HCT116 (cell line): ENCODE measurements at regions not wholly inside any gene's neighbourhood (a gene's known extent, or its start where the extent isn't known, plus 50 kb on each side); places are given as distances from the start of the nearest gene placed in this dataset.

Experiments
- ATAC-seq: fragments of 200-7000 bp; cut with Tn5 transposase; 2 replicates; pipeline ENCODE4 v1.9.1; 2020; ENCODE audit warnings: mild to moderate bottlenecking, moderate library complexity
- BruUV-seq: library from RNA; stranded (reverse); fragments of 400-500 nt; replicated peaks from 2 replicates; lab custom pipeline; 2021; lab: Mats Ljungman, UMichigan
- CTCF ChIA-PET: fragments of 300-600 bp; sonication (Branson Sonifier 250); formaldehyde crosslinking; loops from one replicate; lab custom pipeline; 2021; ENCODE audit warnings: antibody characterized with exemption; lab: Charles Lee
- POLR2A ChIA-PET: fragments of 300-600, 350-600 bp; sonication (Branson Sonifier 250); formaldehyde crosslinking; loops from one replicate; lab custom pipeline; 2021; ENCODE audit warnings: antibody characterized with exemption; lab: Charles Lee
- RAD21 ChIA-PET, 2 experiments: fragments of 300-600 bp; sonication (Branson Sonifier 250); formaldehyde crosslinking; loops; one replicate each; lab custom pipeline; 2023; ENCODE audit warnings: low total read pairs in 2 of 2; ENCODE audit not compliant: uncharacterized antibody in 2 of 2, unreplicated experiment in 2 of 2, low non-redundant PET in 1 of 2; lab: Charles Lee
- DNase-seq: peaks from one replicate; pipeline ENCODE4 v3.0.0-alpha.2; 2010; ENCODE audit warnings: low read depth, low spot score
- H2AFZ ChIP-seq: fragments of 200-600 bp; shearing (Covaris generic), sonication (generic); 2 replicates; pipeline ENCODE4 v1.6.1; 2017; ENCODE audit warnings: low read depth, mixed run types, mixed read lengths, antibody characterized with exemption, low read length; ENCODE audit not compliant: poor library complexity, severe bottlenecking
- H3K27ac ChIP-seq: 2 replicates; pipeline ENCODE4 v1.5.1; 2012; ENCODE audit warnings: low read depth, low read length
- H3K27me3 ChIP-seq: fragments of 200-600 bp; sonication (generic); 2 replicates; pipeline ENCODE4 v1.6.1; 2016; ENCODE audit warnings: mixed run types, low read length, mixed read lengths; ENCODE audit not compliant: insufficient read depth
- H3K36me3 ChIP-seq, 2 experiments: fragments of 200-500 bp in 1 of 2; fragments of 200-600 bp in 1 of 2; sonication (Bioruptor generic) in 1 of 2; sonication (generic) in 1 of 2; 2 replicates each; pipeline versions ENCODE4 v1.5.1 to v1.6.1; 2014 to 2016; ENCODE audit warnings: low read length in 2 of 2, inconsistent platforms in 1 of 2, mixed read lengths in 1 of 2, mixed run types in 1 of 2; ENCODE audit not compliant: insufficient read depth in 2 of 2, control insufficient read depth in 1 of 2
- H3K4me1 ChIP-seq, 2 experiments: fragments of 200-600 bp in 1 of 2; sonication (generic) in 1 of 2; 2 replicates each; pipeline versions ENCODE4 v1.5.1 to v1.6.1; 2012 to 2017; ENCODE audit warnings: low read length in 2 of 2, inconsistent platforms in 1 of 2, mild to moderate bottlenecking in 1 of 2, mixed read lengths in 1 of 2, mixed run types in 1 of 2, moderate library complexity in 1 of 2; ENCODE audit not compliant: insufficient read depth in 2 of 2, control insufficient read depth in 1 of 2
- H3K4me2 ChIP-seq: fragments of 200-600 bp; sonication (generic); 2 replicates; pipeline ENCODE4 v1.6.1; 2017; ENCODE audit warnings: mixed run types, low read length, mixed read lengths
- H3K4me3 ChIP-seq, 2 experiments: fragments of 200-600 bp in 1 of 2; sonication (generic) in 1 of 2; replicated peaks in 1 of 2; 2 replicates each; pipeline ENCODE4 v1.5.1; 2011 to 2016; ENCODE audit warnings: low read length in 2 of 2, control low read depth in 1 of 2, low read depth in 1 of 2, mild to moderate bottlenecking in 1 of 2, mixed read lengths in 1 of 2, mixed run types in 1 of 2
- H3K79me2 ChIP-seq: fragments of 200-600 bp; sonication (generic); 2 replicates; pipeline ENCODE4 v1.6.1; 2017; ENCODE audit warnings: mild to moderate bottlenecking, mixed run types, low read length, moderate library complexity, mixed read lengths; ENCODE audit not compliant: insufficient read depth
- H3K9ac ChIP-seq: fragments of 200-600 bp; sonication (generic); 2 replicates; pipeline ENCODE4 v1.6.1; 2016; ENCODE audit warnings: low read length, mixed read lengths
- H3K9me2 ChIP-seq: fragments of 200-600 bp; sonication (generic), shearing (Covaris generic); 2 replicates; pipeline ENCODE4 v1.6.1; 2017; ENCODE audit warnings: mixed run types, mild to moderate bottlenecking, moderate library complexity; ENCODE audit not compliant: insufficient read depth
- H3K9me3 ChIP-seq, 2 experiments: fragments of 200-500 bp in 1 of 2; fragments of 200-600 bp in 1 of 2; sonication (Bioruptor generic) in 1 of 2; sonication (generic) in 1 of 2; 2 replicates each; pipeline ENCODE4 v1.6.1; 2014 to 2017; ENCODE audit warnings: low read length in 2 of 2, mixed read lengths in 2 of 2, inconsistent platforms in 1 of 2, low read depth in 1 of 2, mild to moderate bottlenecking in 1 of 2, mixed run types in 1 of 2, moderate library complexity in 1 of 2; ENCODE audit not compliant: control insufficient read depth in 1 of 2, insufficient read depth in 1 of 2
- H4K20me1 ChIP-seq: fragments of 200-600 bp; sonication (generic), shearing (Covaris generic); 2 replicates; pipeline ENCODE4 v1.6.1; 2017; ENCODE audit warnings: mixed run types, mild to moderate bottlenecking, moderate library complexity; ENCODE audit not compliant: insufficient read depth
- CBX3 ChIP-seq: IDR thresholded peaks from 2 replicates; pipeline ENCODE4 v1.6.1; 2012; ENCODE audit warnings: low read depth
- CEBPB ChIP-seq: IDR thresholded peaks from 2 replicates; pipeline ENCODE4 v1.6.1; 2012; ENCODE audit warnings: low read depth
- EGR1 ChIP-seq: IDR thresholded peaks from 2 replicates; pipeline ENCODE4 v1.6.1; 2012; ENCODE audit warnings: low read depth
- EZH2phosphoT487 ChIP-seq: fragments of 200-600 bp; IDR thresholded peaks from 2 replicates; pipeline ENCODE4 v1.6.1; 2018; ENCODE audit warnings: antibody characterized with exemption, borderline replicate concordance
- FOSL1 ChIP-seq: IDR thresholded peaks from 2 replicates; pipeline ENCODE4 v1.6.1; 2012; ENCODE audit warnings: low read depth
- JUND ChIP-seq: IDR thresholded peaks from 2 replicates; pipeline ENCODE4 v1.6.1; 2012
- POLR2A ChIP-seq: IDR thresholded peaks from 2 replicates; pipeline ENCODE4 v1.7.0; 2011; ENCODE audit warnings: borderline replicate concordance; ENCODE audit not compliant: insufficient read depth, insufficient read length; ENCODE audit errors: extremely low read depth
- TCF7L2 ChIP-seq: IDR thresholded peaks from 2 replicates; pipeline ENCODE4 v1.7.0; 2011; ENCODE audit warnings: borderline replicate concordance, inconsistent platforms; ENCODE audit not compliant: insufficient read depth, insufficient read length; ENCODE audit errors: extremely low read depth
- ZFX ChIP-seq: fragments of 450-650 bp; IDR thresholded peaks from 2 replicates; pipeline ENCODE4 v1.6.1; 2017
- ZNF274 ChIP-seq: fragments of 200-500 bp; sonication (Bioruptor generic); IDR thresholded peaks from 2 replicates; pipeline ENCODE4 v1.6.1; 2014; ENCODE audit warnings: mild to moderate bottlenecking, low read depth, low read length, inconsistent platforms
- intact Hi-C: fragments of 100-400 bp; cut with micrococcal nuclease; formaldehyde crosslinking; loops from 2 replicates; pipeline ENCODE4 v1.10.0; 2022
- TF ChIP-seq, protein P1 (sequence below): IDR thresholded peaks from 2 replicates; pipeline ENCODE4 v1.6.1; 2012

DNA sequence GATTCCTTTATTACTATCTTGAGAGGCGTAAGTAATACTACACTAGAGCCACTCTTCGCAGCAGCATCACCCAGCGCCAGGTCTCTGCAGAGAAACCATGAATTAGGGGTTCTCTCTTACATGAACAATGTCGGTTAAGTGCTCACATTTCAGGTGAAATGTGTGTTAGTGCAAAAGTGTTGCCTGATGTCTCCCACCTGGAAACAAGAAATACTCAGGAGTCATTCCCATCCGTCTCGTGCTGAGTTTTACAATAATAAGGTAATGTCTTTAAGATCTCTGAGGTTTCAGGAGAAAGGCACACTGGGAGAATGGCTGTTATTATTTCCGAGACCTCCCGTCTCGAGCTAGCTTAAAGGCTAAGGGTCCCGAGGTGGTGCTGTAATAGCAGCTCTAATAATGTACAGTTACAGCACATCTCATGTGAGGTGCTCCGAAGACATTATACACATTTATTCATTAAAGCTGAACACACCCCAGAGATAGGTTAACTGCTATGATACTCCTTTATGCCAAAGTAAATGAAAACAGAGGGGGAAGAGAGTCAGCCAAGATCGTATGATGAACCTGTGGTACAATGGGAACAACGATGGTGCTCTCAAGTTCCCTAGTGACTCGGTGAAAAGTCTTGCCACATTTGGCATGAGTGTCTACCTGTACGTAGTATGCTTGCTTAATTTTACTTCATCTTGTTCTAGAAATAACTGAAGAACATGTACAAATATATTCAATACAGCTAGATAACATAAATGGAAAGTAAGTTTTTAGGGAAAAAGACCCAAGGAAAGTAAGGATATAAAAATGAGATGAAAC is 458.3 kb upstream of the CITED2 start:
- ChIA-PET CTCF (no interaction called here), POLR2A (no interaction called here), RAD21 (no interaction called here)
- Histone ChIP-seq H4K20me1 (no peaks in the 10 kb centered on the region), H3K9ac (no peak overlapping the region), H3K4me2 (no peak overlapping the region), H3K9me2 (no peaks in the 10 kb centered on the region), H3K27me3 (no peaks in the 10 kb centered on the region), H3K79me2 (no peaks in the 10 kb centered on the region), H2AFZ (no peak overlapping the region), H3K9me3 (no peaks in the 10 kb centered on the region), H3K27ac (no peak overlapping the region), H3K4me1 (no peaks in the 10 kb centered on the region), H3K4me3 (no peak overlapping the region), H3K36me3 (no peaks in the 10 kb centered on the region)
- ATAC-seq (no peak), DNase-seq (no peak)
- no TSS peak for BruUV-seq
- intact Hi-C loops = no loop called here
- TF ChIP-seq TCF7L2 = no peak
- no peak for TF ChIP-seq POLR2A
- no peak for TF ChIP-seq JUND
- no peak for TF ChIP-seq EZH2phosphoT487
- TF ChIP-seq EGR1 = no peak
- TF ChIP-seq, protein P1, sequence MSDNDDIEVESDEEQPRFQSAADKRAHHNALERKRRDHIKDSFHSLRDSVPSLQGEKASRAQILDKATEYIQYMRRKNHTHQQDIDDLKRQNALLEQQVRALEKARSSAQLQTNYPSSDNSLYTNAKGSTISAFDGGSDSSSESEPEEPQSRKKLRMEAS = no peak
- no peak for TF ChIP-seq ZNF274
- TF ChIP-seq ZFX = no peak
- no peak for TF ChIP-seq FOSL1
- TF ChIP-seq CEBPB = no peak

DNA sequence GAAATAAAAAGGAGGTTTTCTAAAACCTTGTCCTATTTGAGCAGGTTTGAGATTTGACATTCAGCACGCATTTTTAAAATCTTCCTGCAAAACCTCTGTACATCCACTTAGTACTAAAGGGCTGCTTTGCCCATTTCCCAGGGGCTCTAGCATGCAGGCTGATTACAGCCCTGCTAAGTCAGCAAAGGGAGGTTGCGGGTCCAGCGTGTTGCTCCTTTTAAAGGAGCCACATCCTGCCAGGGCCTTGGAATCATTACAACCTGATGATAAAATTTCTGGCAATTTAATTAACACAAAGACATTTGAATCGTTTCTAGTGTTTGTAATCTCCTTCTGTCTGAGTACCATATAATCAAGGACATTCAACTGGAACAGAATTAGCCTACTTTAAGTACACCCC is 455.1 kb upstream of the CITED2 start:
- Histone ChIP-seq H3K4me3 (no peak overlapping the region), H3K4me1 (no peaks in the 10 kb centered on the region), H3K79me2 (no peaks in the 10 kb centered on the region), H3K9ac (no peak overlapping the region), H3K36me3 (no peaks in the 10 kb centered on the region), H3K9me3 (no peaks in the 10 kb centered on the region), H3K27ac (no peak overlapping the region), H3K27me3 (no peaks in the 10 kb centered on the region), H2AFZ (no peak overlapping the region), H3K9me2 (no peaks in the 10 kb centered on the region; the same call in 1 of the 2 replicates), H4K20me1 (no peaks in the 10 kb centered on the region)
- intact Hi-C loops = no loop called here
- DNase-seq (no peak), ATAC-seq (no peak)
- ChIA-PET POLR2A (no interaction called here), RAD21 (no interaction called here), CTCF (no interaction called here)
- no peak for TF ChIP-seq CBX3
- no peak for TF ChIP-seq TCF7L2
- TF ChIP-seq EZH2phosphoT487 = no peak
- TF ChIP-seq, all 23 proteins: peak for 0
- no peak overlapping the region for H3K4me2 ChIP-seq
- BruUV-seq = no TSS peak
